Smooth muscle cell (in vitro differentiated cells): ENCODE measurements at regions not wholly inside any gene's neighbourhood (a gene's known extent, or its start where the extent isn't known, plus 50 kb on each side); places are given as distances from the start of the nearest gene placed in this dataset.
A peak's percentile ranks its signal among the peaks of the same experiment; 100 is the strongest.

Experiments
- DNase-seq: peaks from one replicate; lab custom pipeline; 2025; ENCODE audit not compliant: unreplicated experiment; lab: John Stamatoyannopoulos, UW
- H2AFZ ChIP-seq: fragments of 200-600 bp; sonication (generic); 2 replicates; pipeline ENCODE4 v1.6.0; 2016; ENCODE audit warnings: antibody characterized with exemption, low read depth, mild to moderate bottlenecking
- H3F3A ChIP-seq: fragments of 200-600 bp; sonication (generic); 2 replicates; pipeline ENCODE4 v1.6.0; 2017; ENCODE audit warnings: antibody characterized with exemption, low read depth
- H3K27ac ChIP-seq: fragments of 200-600 bp; sonication (generic); 2 replicates; pipeline ENCODE4 v1.5.1; 2016; ENCODE audit warnings: low read depth, mild to moderate bottlenecking
- H3K27me3 ChIP-seq: fragments of 200-600 bp; sonication (generic); 2 replicates; pipeline ENCODE4 v1.6.1; 2016; ENCODE audit warnings: low read depth, mild to moderate bottlenecking
- H3K36me3 ChIP-seq: fragments of 200-600 bp; sonication (generic); 2 replicates; pipeline ENCODE4 v1.5.1; 2016; ENCODE audit warnings: low read depth
- H3K4me1 ChIP-seq: fragments of 200-600 bp; sonication (generic); 2 replicates; pipeline ENCODE4 v1.5.1; 2016; ENCODE audit warnings: low read depth
- H3K4me2 ChIP-seq: fragments of 200-600 bp; sonication (generic); 2 replicates; pipeline ENCODE4 v1.6.0; 2016; ENCODE audit warnings: mild to moderate bottlenecking
- H3K4me3 ChIP-seq: fragments of 200-600 bp; sonication (generic); 2 replicates; pipeline ENCODE4 v1.5.1; 2016; ENCODE audit warnings: mild to moderate bottlenecking
- H3K79me2 ChIP-seq: fragments of 200-600 bp; sonication (generic); 2 replicates; pipeline ENCODE4 v1.6.0; 2016; ENCODE audit warnings: low read depth, mild to moderate bottlenecking
- H3K9ac ChIP-seq: fragments of 200-600 bp; sonication (generic); 2 replicates; pipeline ENCODE4 v1.6.0; 2016; ENCODE audit warnings: low read depth
- H3K9me3 ChIP-seq: fragments of 200-600 bp; sonication (generic); replicated peaks from 2 replicates; pipeline ENCODE4 v1.5.1; 2016; ENCODE audit warnings: low read depth
- H4K20me1 ChIP-seq: fragments of 200-600 bp; sonication (generic); 2 replicates; pipeline ENCODE4 v1.6.0; 2016; ENCODE audit warnings: low read depth
- CTCF ChIP-seq: fragments of 200-600 bp; sonication (generic); IDR thresholded peaks from 2 replicates; pipeline ENCODE4 v1.5.1; 2017; ENCODE audit warnings: borderline replicate concordance, mild to moderate bottlenecking, antibody characterized with exemption; ENCODE audit not compliant: insufficient read depth, poor library complexity, severe bottlenecking
- WGBS: methylation state at CpG from one replicate; pipeline ENCODE4 v1.1.7; 2016; ENCODE audit warnings: low lambda C conversion rate; 5-methylcytosine and 5-hydroxymethylcytosine counted together

DNA sequence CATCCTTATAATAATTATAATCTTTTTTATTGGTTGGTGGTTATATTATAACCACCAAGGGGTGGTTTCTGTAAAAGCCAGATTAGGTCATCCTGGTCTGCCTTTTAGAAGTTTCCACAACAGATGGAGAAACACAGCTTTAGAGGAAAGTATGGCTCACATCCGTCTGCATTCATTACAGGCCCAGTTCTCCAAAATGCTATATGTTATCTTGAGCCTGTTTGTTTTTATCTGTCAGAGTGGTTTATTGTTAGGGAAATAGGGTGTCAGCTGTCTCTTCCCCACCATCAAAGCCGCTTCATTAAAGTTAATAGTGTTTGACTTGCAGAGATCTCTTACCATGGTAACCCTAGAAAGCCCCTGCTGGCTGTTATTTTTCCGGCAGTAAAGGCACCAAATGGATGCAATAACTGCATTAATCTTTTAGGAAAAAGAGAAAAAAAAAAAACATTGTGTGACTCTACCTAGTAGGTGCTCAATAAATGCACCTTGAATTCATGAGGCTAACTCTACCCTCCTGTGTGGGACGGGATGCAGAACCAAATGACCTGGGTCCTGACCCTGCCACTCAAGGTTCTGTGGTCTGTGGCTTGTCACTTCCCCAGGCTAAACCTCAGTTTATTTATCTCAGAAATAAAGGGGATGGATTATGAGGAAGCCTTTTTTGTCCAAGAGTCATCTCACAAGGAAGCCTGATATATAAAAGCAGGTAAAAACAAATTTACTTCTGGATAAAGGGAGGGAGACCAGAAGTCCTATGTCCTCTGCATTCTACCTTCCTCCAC lies 118.3 kb downstream of the WT1 start:
- Histone ChIP-seq H3F3A (peaks cover 15% of the 10 kb centered on the region), H3K4me1 (peaks cover 11% of the 10 kb centered on the region), H3K9me3 (no peaks in the 10 kb centered on the region), H3K27me3 (no peaks in the 10 kb centered on the region), H3K36me3 (no peaks in the 10 kb centered on the region), H3K4me2 (peak overlapping the region; percentile 52), H2AFZ (no peak overlapping the region), H4K20me1 (no peaks in the 10 kb centered on the region), H3K4me3 (no peak overlapping the region), H3K9ac (peak overlapping the region; percentile 52), H3K79me2 (no peaks in the 10 kb centered on the region), H3K27ac (peak overlapping the region; percentile 89)
- no peak for TF ChIP-seq CTCF
- DNase-seq, result no peak
- 17% methylated on average over 4 of the region's 4 CpGs for WGBS

GRCh38 chr11:32317643-32318042 lies 117.7 kb downstream of the WT1 start:
- 6% methylated on average over 1 of the region's 1 CpG for WGBS
- Histone ChIP-seq H3K27me3 (no peaks in the 10 kb centered on the region), H3K9ac (peak overlapping the region; percentile 52), H3K36me3 (no peaks in the 10 kb centered on the region), H4K20me1 (no peaks in the 10 kb centered on the region), H3K27ac (peak overlapping the region; percentile 89), H3F3A (peaks cover 15% of the 10 kb centered on the region), H3K4me1 (peaks cover 7% of the 10 kb centered on the region), H3K9me3 (no peaks in the 10 kb centered on the region), H3K4me2 (peak overlapping the region; percentile 37), H2AFZ (no peak overlapping the region), H3K79me2 (no peaks in the 10 kb centered on the region), H3K4me3 (no peak overlapping the region)
- no peak for TF ChIP-seq CTCF
- no peak for DNase-seq

DNA sequence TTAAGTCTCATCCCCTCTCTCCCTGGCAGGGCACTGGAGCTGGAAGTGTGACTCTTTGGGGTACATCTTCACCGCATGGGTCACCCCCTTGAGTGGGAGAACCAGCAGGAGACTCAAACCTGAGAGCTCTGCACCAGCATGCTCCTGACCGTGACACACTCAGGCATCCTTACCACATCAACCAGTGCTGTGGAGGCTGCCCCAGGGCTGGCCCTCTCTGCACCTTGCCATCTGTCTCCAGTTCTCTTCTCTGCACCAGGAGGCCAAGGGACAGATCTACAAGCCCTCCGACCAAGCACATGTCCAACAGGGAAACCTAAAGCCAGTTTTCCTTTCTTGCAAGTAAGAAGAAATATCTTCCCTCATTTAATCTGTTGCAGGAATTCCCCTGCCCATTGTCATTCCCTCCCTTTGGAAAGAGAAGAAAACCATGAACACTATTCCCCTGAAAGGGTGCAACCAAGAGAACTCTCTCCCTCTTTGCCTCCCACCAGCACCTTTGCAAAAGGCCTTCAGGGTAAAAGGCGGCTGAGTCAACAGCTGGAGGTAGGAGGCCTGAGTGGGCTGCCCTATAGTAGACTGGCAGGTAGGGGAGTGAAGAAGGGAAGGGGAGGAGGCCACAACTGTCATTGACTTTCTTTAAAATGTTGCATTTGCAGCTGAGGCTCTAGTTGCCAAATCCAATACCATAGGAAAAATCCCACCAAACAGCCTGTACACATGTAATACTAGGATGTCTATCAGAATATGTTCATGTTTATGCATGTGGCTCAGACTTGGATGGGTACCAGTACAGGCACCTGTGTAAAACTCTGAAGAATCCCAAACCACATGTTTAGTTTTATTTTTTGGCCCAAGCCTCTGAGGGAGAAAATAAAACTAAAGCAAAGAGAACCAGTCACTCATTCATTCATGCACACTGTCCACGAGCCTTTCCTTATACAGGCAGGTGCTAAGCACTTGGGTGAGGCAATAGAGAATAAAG lies 117.0 kb downstream of the WT1 start:
- H3K36me3 ChIP-seq, result no peaks in the 10 kb centered on the region

More for the DNA sequence above, 117.0 kb downstream of the WT1 start:
- Histone ChIP-seq H3K9me3 (no peaks in the 10 kb centered on the region), H3K4me3 (no peak overlapping the region), H3K4me2 (peak overlapping the region; percentile 37), H3K27me3 (no peaks in the 10 kb centered on the region), H4K20me1 (no peaks in the 10 kb centered on the region), H3K9ac (no peak overlapping the region), H3K27ac (peak overlapping the region; percentile 89), H3F3A (peaks cover 13% of the 10 kb centered on the region), H3K79me2 (no peaks in the 10 kb centered on the region), H3K4me1 (peaks cover 7% of the 10 kb centered on the region), H2AFZ (no peak overlapping the region)
- DNase-seq, result no peak
- 77% methylated on average over 5 of the region's 5 CpGs for WGBS
- TF ChIP-seq CTCF, result no peak
